Effector memory CD4-positive, alpha-beta T cell (primary cell): ENCODE measurements at regions not wholly inside any gene's neighbourhood (a gene's known extent, or its start where the extent isn't known, plus 50 kb on each side); places are given as distances from the start of the nearest gene placed in this dataset.

ENCODE experiments used
- DNase-seq, 3 donors: peaks; one replicate each; pipeline ENCODE4 v3.0.0-alpha.2; 2020
- H3K27ac ChIP-seq: 2 replicates; pipeline ENCODE4 v1.7.0; 2013; ENCODE audit warnings: mild to moderate bottlenecking, low read length, moderate library complexity; ENCODE audit not compliant: insufficient read depth, poor library complexity, severe bottlenecking
- H3K27me3 ChIP-seq: replicated peaks from 2 replicates; pipeline ENCODE4 v1.7.0; 2013; ENCODE audit warnings: mild to moderate bottlenecking, low read length; ENCODE audit not compliant: insufficient read depth, control insufficient read depth, poor library complexity, severe bottlenecking
- H3K36me3 ChIP-seq: 2 replicates; pipeline ENCODE4 v1.7.0; 2013; ENCODE audit warnings: mild to moderate bottlenecking, low read length, moderate library complexity; ENCODE audit not compliant: control insufficient read depth, insufficient read depth
- H3K4me1 ChIP-seq: 2 replicates; pipeline ENCODE4 v1.7.0; 2013; ENCODE audit warnings: low read length, mild to moderate bottlenecking; ENCODE audit not compliant: control insufficient read depth, insufficient read depth, poor library complexity, severe bottlenecking
- H3K4me3 ChIP-seq: 2 replicates; pipeline ENCODE4 v1.7.0; 2013; ENCODE audit warnings: low read length, low read depth, mild to moderate bottlenecking; ENCODE audit not compliant: insufficient read depth, poor library complexity, severe bottlenecking
- H3K9me3 ChIP-seq: 2 replicates; pipeline ENCODE4 v1.7.0; 2013; ENCODE audit warnings: mild to moderate bottlenecking, low read length, moderate library complexity; ENCODE audit not compliant: control insufficient read depth

DNA sequence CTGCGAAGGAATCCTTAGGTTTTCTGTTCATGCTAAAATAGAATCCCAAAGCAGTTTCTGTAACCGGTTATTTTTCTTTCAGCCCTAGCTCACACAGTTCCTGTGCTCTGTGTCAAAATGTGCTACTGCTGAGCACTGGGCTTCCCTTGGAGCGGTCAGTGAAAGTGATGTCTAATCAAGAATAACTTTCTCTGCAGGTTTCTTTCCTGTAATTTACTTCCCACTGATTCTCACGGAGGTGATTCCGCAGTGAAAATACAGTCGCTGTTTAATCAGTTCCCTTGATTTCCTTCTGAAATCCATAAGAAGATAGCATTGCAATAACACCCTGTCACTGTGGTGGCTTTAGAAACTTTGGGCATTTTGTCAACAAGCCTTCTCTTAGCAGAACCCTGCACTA, 112.0 kb upstream of the ISL1 start:
- no peaks in the 10 kb centered on the region for H3K36me3 ChIP-seq
- no peaks in the 10 kb centered on the region for H3K27me3 ChIP-seq
- H3K4me3 ChIP-seq: no peak overlapping the region
- H3K27ac ChIP-seq: no peak overlapping the region
- no peaks in the 10 kb centered on the region for H3K4me1 ChIP-seq
- DNase-seq: no peak
- H3K9me3 ChIP-seq: no peaks in the 10 kb centered on the region

DNA sequence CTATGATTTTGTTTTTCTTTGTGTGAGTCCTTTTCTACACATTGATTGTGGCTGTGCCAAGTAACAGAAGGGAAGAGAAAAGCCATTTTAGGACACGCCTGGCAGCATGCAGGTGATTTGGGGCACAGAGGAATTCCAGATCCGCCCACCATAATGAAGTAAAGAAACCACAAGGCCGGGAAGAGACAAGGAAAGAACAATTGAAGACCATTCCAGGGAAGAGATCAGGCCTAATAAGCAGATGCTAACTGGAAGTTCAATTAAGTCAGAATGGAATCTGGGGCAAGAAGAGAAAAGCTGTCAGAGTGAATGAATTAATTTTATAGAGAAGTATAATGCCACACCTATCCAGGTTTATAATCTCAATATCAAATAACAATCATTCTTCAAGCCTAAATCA, 110.2 kb upstream of the ISL1 start:
- DNase-seq: no peak
- no peak overlapping the region for H3K27ac ChIP-seq
- H3K36me3 ChIP-seq: no peaks in the 10 kb centered on the region
- no peaks in the 10 kb centered on the region for H3K9me3 ChIP-seq
- H3K4me3 ChIP-seq: no peak overlapping the region
- no peaks in the 10 kb centered on the region for H3K4me1 ChIP-seq
- H3K27me3 ChIP-seq: no peaks in the 10 kb centered on the region

DNA sequence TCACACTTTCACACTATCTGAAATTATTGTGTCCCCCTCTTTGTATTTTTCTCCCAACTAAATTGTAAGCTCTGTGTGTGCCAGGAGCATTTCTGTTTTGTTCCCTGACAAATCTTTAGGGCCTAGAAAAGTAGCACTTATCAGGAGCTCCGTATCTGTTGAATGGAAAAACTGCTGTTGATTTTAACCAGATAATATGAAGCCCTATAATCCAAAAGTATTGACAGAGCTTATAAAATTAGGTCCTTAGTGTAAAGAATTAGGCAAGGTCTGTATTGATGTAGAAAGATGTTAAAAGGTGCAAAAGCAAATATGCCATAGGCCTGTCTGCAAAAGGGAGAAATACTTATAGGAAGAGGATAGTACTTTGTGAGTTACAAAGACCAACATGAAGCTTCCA, 109.4 kb upstream of the ISL1 start:
- H3K36me3 ChIP-seq: no peaks in the 10 kb centered on the region
- DNase-seq: no peak
- no peaks in the 10 kb centered on the region for H3K4me1 ChIP-seq
- no peaks in the 10 kb centered on the region for H3K9me3 ChIP-seq
- H3K4me3 ChIP-seq: no peak overlapping the region
- H3K27ac ChIP-seq: no peak overlapping the region
- H3K27me3 ChIP-seq: no peaks in the 10 kb centered on the region

- Histone ChIP-seq H3K4me1 (no peaks in the 10 kb centered on the region), H3K27me3 (no peaks in the 10 kb centered on the region), H3K27ac (no peak overlapping the region), H3K4me3 (no peak overlapping the region), H3K36me3 (no peaks in the 10 kb centered on the region), H3K9me3 (no peaks in the 10 kb centered on the region)
- DNase-seq: no peak
These were observed 107.8 kb upstream of the ISL1 start for GRCh38 chr5:51275428-51275827.

- no peak for DNase-seq
- Histone ChIP-seq H3K9me3 (no peaks in the 10 kb centered on the region), H3K4me3 (no peak overlapping the region), H3K27ac (no peak overlapping the region), H3K27me3 (no peaks in the 10 kb centered on the region), H3K4me1 (no peaks in the 10 kb centered on the region), H3K36me3 (no peaks in the 10 kb centered on the region)
These were observed 107.0 kb upstream of the ISL1 start for GRCh38 chr5:51276250-51276649.

- no peaks in the 10 kb centered on the region for H3K9me3 ChIP-seq
- no peak overlapping the region for H3K4me3 ChIP-seq
- DNase-seq: no peak
- H3K27ac ChIP-seq: no peak overlapping the region
- H3K36me3 ChIP-seq: no peaks in the 10 kb centered on the region
- H3K27me3 ChIP-seq: no peaks in the 10 kb centered on the region
- H3K4me1 ChIP-seq: no peaks in the 10 kb centered on the region
These were observed 104.7 kb upstream of the ISL1 start for GRCh38 chr5:51278539-51278938.

- no peaks in the 10 kb centered on the region for H3K4me1 ChIP-seq
- DNase-seq: no peak
- H3K27ac ChIP-seq: no peak overlapping the region
- H3K27me3 ChIP-seq: no peaks in the 10 kb centered on the region
- no peak overlapping the region for H3K4me3 ChIP-seq
- H3K36me3 ChIP-seq: no peaks in the 10 kb centered on the region
- no peaks in the 10 kb centered on the region for H3K9me3 ChIP-seq
These were observed 103.1 kb upstream of the ISL1 start for GRCh38 chr5:51279983-51280706.

DNA sequence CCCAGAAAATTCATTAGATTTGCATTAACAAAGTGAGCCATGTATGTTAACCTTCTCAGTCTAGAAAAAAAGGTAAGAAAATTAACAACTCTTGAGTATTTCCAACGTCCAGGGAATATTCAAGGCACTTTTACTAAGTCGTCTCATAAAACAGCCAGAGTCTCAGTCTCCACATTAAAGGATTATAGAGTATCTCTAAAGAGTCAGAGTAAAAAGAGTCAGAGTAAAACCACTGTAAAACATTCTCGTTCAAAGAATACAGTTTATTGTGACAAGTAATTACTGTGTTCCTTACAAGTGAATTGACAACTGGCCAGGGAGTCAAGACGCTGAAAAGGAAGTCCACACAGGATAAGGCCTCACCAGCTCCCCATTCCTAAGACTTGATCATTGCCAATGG, 97.2 kb upstream of the ISL1 start:
- DNase-seq: no peak
- H3K4me3 ChIP-seq: no peak overlapping the region

DNA sequence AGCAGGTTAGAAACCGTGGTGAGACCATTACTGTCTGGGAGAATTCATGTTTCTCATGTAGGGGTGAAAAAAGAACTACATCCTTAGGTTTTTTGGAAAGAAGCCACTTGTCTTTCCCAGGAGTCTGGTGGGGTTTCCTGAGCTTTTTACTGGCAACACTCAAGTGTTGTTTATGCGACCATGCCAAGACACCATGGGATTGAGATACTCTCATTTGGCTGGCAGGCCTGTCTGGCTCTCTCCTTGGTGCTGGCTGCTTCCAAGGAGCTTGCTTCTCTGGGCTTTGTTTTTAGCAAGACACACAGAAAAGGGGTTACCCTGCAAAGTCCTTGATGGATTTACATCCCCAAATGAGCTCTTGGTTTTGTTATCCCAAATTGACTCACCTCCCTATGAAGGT, 80.9 kb upstream of the ISL1 start:
- Histone ChIP-seq H3K27me3 (no peaks in the 10 kb centered on the region), H3K27ac (no peak overlapping the region), H3K4me3 (no peak overlapping the region), H3K4me1 (no peaks in the 10 kb centered on the region), H3K9me3 (no peaks in the 10 kb centered on the region), H3K36me3 (no peaks in the 10 kb centered on the region)
- DNase-seq: no peak

More for the DNA sequence above, 97.2 kb upstream of the ISL1 start:
- Histone ChIP-seq H3K9me3 (no peaks in the 10 kb centered on the region), H3K36me3 (no peaks in the 10 kb centered on the region), H3K4me1 (no peaks in the 10 kb centered on the region), H3K27me3 (no peaks in the 10 kb centered on the region), H3K27ac (no peak overlapping the region)

- no peaks in the 10 kb centered on the region for H3K36me3 ChIP-seq
- H3K27me3 ChIP-seq: no peaks in the 10 kb centered on the region
- no peak overlapping the region for H3K27ac ChIP-seq
- DNase-seq: no peak
- H3K4me3 ChIP-seq: no peak overlapping the region
- no peaks in the 10 kb centered on the region for H3K9me3 ChIP-seq
- no peaks in the 10 kb centered on the region for H3K4me1 ChIP-seq
These were observed 56.4 kb upstream of the ISL1 start for GRCh38 chr5:51326844-51327243.
